GM12878 (cell line): ENCODE measurements at regions not wholly inside any gene's neighbourhood (a gene's known extent, or its start where the extent isn't known, plus 50 kb on each side); places are given as distances from the start of the nearest gene placed in this dataset.

ENCODE experiments used
- ATAC-seq: fragments of 200-7000 bp; cut with Tn5 transposase; 3 replicates; pipeline ENCODE4 v1.9.1; 2020; ENCODE audit warnings: mild to moderate bottlenecking, moderate library complexity
- BruUV-seq: library from RNA; stranded (reverse); fragments of 400-500 nt; replicated peaks from 2 replicates; lab custom pipeline; 2021; lab: Mats Ljungman, UMichigan
- CTCF ChIA-PET: fragments of 300-600 bp; sonication (Branson Sonifier 250); formaldehyde crosslinking; extraction: SDS; loops from one replicate; lab custom pipeline; 2021; ENCODE audit warnings: inconsistent platforms; lab: Yijun Ruan, JAX
- POLR2A ChIA-PET: fragments of 350-600 bp; formaldehyde crosslinking; extraction: SDS; loops from one replicate; lab custom pipeline; 2021; ENCODE audit warnings: inconsistent platforms; lab: Charles Lee
- RAD21 ChIA-PET: fragments of 300-600 bp; sonication (Branson Sonifier 250); formaldehyde crosslinking; loops from one replicate; lab custom pipeline; 2023; ENCODE audit warnings: antibody characterized with exemption; ENCODE audit not compliant: unreplicated experiment; lab: Charles Lee
- SMC1A ChIA-PET: fragments of 300-600 bp; sonication (Branson Sonifier 250); formaldehyde crosslinking; loops from one replicate; lab custom pipeline; 2023; ENCODE audit not compliant: unreplicated experiment, uncharacterized antibody; lab: Charles Lee
- DNase-seq: peaks from one replicate; pipeline ENCODE4 v3.0.0-alpha.2; 2011; ENCODE audit warnings: low read depth, low spot score
- FAIRE-seq: peaks from 3 replicates; lab custom pipeline; 2011; peaks lifted over from hg19 to GRCh38; lab: Jason Lieb, UNC
- H2AFZ ChIP-seq: 2 replicates; pipeline ENCODE4 v1.6.0; 2011; ENCODE audit warnings: low read depth, low read length, control low read depth; ENCODE audit not compliant: control insufficient read depth
- H3K27ac ChIP-seq: 2 replicates; pipeline ENCODE4 v1.5.1; 2011; ENCODE audit warnings: control low read depth; ENCODE audit not compliant: control insufficient read depth, insufficient read depth
- H3K27me3 ChIP-seq, 2 experiments: replicated peaks in 1 of 2; 2 replicates each; pipeline versions ENCODE4 v1.6.0 to v1.6.1; 2011; ENCODE audit warnings: low read length in 1 of 2; ENCODE audit not compliant: control insufficient read depth in 2 of 2, insufficient read depth in 2 of 2
- H3K36me3 ChIP-seq, 2 experiments: 2 replicates each; pipeline ENCODE4 v1.5.1; 2011; ENCODE audit warnings: low read length in 1 of 2; ENCODE audit not compliant: control insufficient read depth in 2 of 2, insufficient read depth in 2 of 2
- H3K4me1 ChIP-seq: 2 replicates; pipeline ENCODE4 v1.6.1; 2011; ENCODE audit warnings: mild to moderate bottlenecking, low read length, moderate library complexity, mixed read lengths; ENCODE audit not compliant: control insufficient read depth, insufficient read depth
- H3K4me2 ChIP-seq: 2 replicates; pipeline ENCODE4 v1.6.0; 2011; ENCODE audit warnings: control low read depth; ENCODE audit not compliant: control insufficient read depth, insufficient read depth
- H3K4me3 ChIP-seq: fragments of 200-600 bp; sonication (generic); 2 replicates; pipeline ENCODE4 v1.5.1; 2016
- H3K79me2 ChIP-seq: 2 replicates; pipeline ENCODE4 v1.6.0; 2011; ENCODE audit warnings: low read length; ENCODE audit not compliant: control insufficient read depth, insufficient read depth
- H3K9ac ChIP-seq: 2 replicates; pipeline ENCODE4 v1.8.0; 2011; ENCODE audit warnings: low read length, control low read depth, mixed read lengths; ENCODE audit not compliant: control insufficient read depth, insufficient read depth
- H3K9me3 ChIP-seq: replicated peaks from 3 replicates; pipeline ENCODE4 v1.5.1; 2011; ENCODE audit warnings: mild to moderate bottlenecking, low read length; ENCODE audit not compliant: control insufficient read depth, insufficient read depth
- H4K20me1 ChIP-seq: 2 replicates; pipeline ENCODE4 v1.6.0; 2011; ENCODE audit not compliant: control insufficient read depth, insufficient read depth
- ETV6 ChIP-seq, 2 experiments: fragments of 450-650 bp in 1 of 2; IDR thresholded peaks in 1 of 2; conservative IDR thresholded peaks in 1 of 2; 2 replicates each; pipeline ENCODE4 v1.6.1; 2014; ENCODE audit warnings: antibody characterized with exemption in 1 of 2, borderline replicate concordance in 1 of 2, low read depth in 1 of 2, mild to moderate bottlenecking in 1 of 2, moderate library complexity in 1 of 2
- MEF2A ChIP-seq: IDR thresholded peaks from 2 replicates; pipeline ENCODE4 v1.6.1; 2011; ENCODE audit warnings: low read depth, mild to moderate bottlenecking, low read length, moderate library complexity; ENCODE audit not compliant: insufficient read depth
- PAX5 ChIP-seq: IDR thresholded peaks from 2 replicates; pipeline ENCODE4 v1.6.1; 2011; ENCODE audit warnings: low read depth, low read length, borderline replicate concordance
- PBX3 ChIP-seq: IDR thresholded peaks from 2 replicates; pipeline ENCODE4 v1.6.1; 2011; ENCODE audit warnings: mild to moderate bottlenecking, low read depth, low read length, moderate library complexity; ENCODE audit not compliant: insufficient replicate concordance
- SKIL ChIP-seq: fragments of 450-650 bp; IDR thresholded peaks from 2 replicates; pipeline ENCODE4 v1.6.1; 2017; ENCODE audit warnings: mild to moderate bottlenecking, low read depth, inconsistent platforms; ENCODE audit not compliant: poor library complexity, severe bottlenecking
- SMAD5 ChIP-seq: IDR thresholded peaks from 2 replicates; pipeline ENCODE4 v1.6.1; 2016; ENCODE audit warnings: antibody characterized with exemption, low read depth
- SMC3 ChIP-seq: IDR thresholded peaks from 2 replicates; pipeline ENCODE4 v1.6.1; 2011; ENCODE audit warnings: low read length, improper control_type of control experiment, borderline replicate concordance
- TAF1 ChIP-seq: IDR thresholded peaks from 2 replicates; pipeline ENCODE4 v1.6.1; 2011; ENCODE audit warnings: mild to moderate bottlenecking, low read depth, low read length, borderline replicate concordance
- TCF7 ChIP-seq: IDR thresholded peaks from 2 replicates; pipeline ENCODE4 v1.6.1; 2014; ENCODE audit warnings: antibody characterized with exemption, borderline replicate concordance
- YY1 ChIP-seq: IDR thresholded peaks from 2 replicates; pipeline ENCODE4 v1.6.1; 2011; ENCODE audit warnings: low read depth, mild to moderate bottlenecking, low read length
- WGBS: methylation state at CpG from one replicate; pipeline ENCODE4 v1.1.6; 2016; ENCODE audit warnings: low lambda C conversion rate; ENCODE audit not compliant: insufficient replicate concordance, insufficient coverage; ENCODE audit errors: missing lambda C conversion rate; 5-methylcytosine and 5-hydroxymethylcytosine counted together
- in situ Hi-C: fragments of 300-500 bp; cut with MboI; formaldehyde crosslinking; loops from 9 replicates; pipeline ENCODE4 v1.14.3; 2018; ENCODE audit warnings: mixed read lengths
- intact Hi-C: fragments of 100-400 bp; cut with micrococcal nuclease; formaldehyde crosslinking; loops from one replicate; pipeline ENCODE4 v1.14.2; 2022; ENCODE audit not compliant: unreplicated experiment

- ChIA-PET POLR2A (no interaction called here), CTCF (interaction anchor here (1.2 to 1.4 kb wide), 2 partner anchors 18 to 19 kb away, joined by 3 to 7 read pairs; no protein-coding TSS in a partner anchor), SMC1A (interaction anchor here (0.6 kb wide), 1 partner anchor 839 kb away, joined by 3 read pairs; no protein-coding TSS in a partner anchor)
Measured at GRCh38 chr10:25858076-25858475, 76.0 kb upstream of the MYO3A start.

More at GRCh38 chr10:25858076-25858475, 76.0 kb upstream of the MYO3A start:
- FAIRE-seq (no peak), ATAC-seq (no peak), DNase-seq (no peak)
- Histone ChIP-seq H3K9ac (no peak overlapping the region), H3K9me3 (no peaks in the 10 kb centered on the region), H3K4me1 (no peaks in the 10 kb centered on the region), H2AFZ (no peak overlapping the region), H3K27ac (no peak overlapping the region), H4K20me1 (no peaks in the 10 kb centered on the region), H3K79me2 (no peaks in the 10 kb centered on the region), H3K36me3 (no peaks in the 10 kb centered on the region), H3K4me3 (no peak overlapping the region), H3K4me2 (no peak overlapping the region), H3K27me3 (no peaks in the 10 kb centered on the region)
- BruUV-seq: no TSS peak
- WGBS: 16% methylated on average over 3 of the region's 3 CpGs
- TF ChIP-seq MEF2A (no peak), PAX5 (no peak), SKIL (no peak), YY1 (no peak), TCF7 (no peak), PBX3 (no peak), TAF1 (no peak), ETV6 (conservative IDR thresholded peaks at IDR 0.05 in 1 of 2, IDR thresholded peaks at IDR 0.05 in 1 of 2; ENCODE audit: borderline replicate concordance in 1 of 2, low read depth in 1 of 2) (no peak), SMC3 (no peak), SMAD5 (no peak)
- RAD21 ChIA-PET: no interaction called here
- intact Hi-C loops: no loop called here
- in situ Hi-C loops: no loop called here
